Pulmonary artery endothelial cell (primary cell): ENCODE measurements at regions not wholly inside any gene's neighbourhood (a gene's known extent, or its start where the extent isn't known, plus 50 kb on each side); places are given as distances from the start of the nearest gene placed in this dataset.
"Not testable (repeated sequence)": the region's sequence is repeated elsewhere in the genome, so short reads cannot be mapped to it uniquely, and the experiment has no call there.

ENCODE experiments used
- DNase-seq: peaks from one replicate; pipeline ENCODE4 v3.0.0-alpha.2; 2011; ENCODE audit warnings: low read depth, low spot score

- DNase-seq: not testable (repeated sequence)
These were observed 1131.5 kb upstream of the ADGRL4 start for GRCh38 chr1:80137946-80138602.

GRCh38 chr1:80113168-80114038 is 1106.9 kb upstream of the ADGRL4 start:
- no peak for DNase-seq

- no peak for DNase-seq
These were observed 1094.6 kb upstream of the ADGRL4 start for GRCh38 chr1:80101159-80101558.

- no peak for DNase-seq
These were observed 1093.2 kb upstream of the ADGRL4 start for GRCh38 chr1:80099713-80100112.

GRCh38 chr1:80085067-80085466 is 1078.5 kb upstream of the ADGRL4 start:
- no peak for DNase-seq

- no peak for DNase-seq
These were observed 1077.4 kb upstream of the ADGRL4 start for GRCh38 chr1:80083892-80084291.

- DNase-seq: no peak
These were observed 1069.9 kb upstream of the ADGRL4 start for GRCh38 chr1:80076469-80076868.

GRCh38 chr1:80075351-80075750 is 1068.8 kb upstream of the ADGRL4 start:
- no peak for DNase-seq

- no peak for DNase-seq
These were observed 1066.0 kb upstream of the ADGRL4 start for GRCh38 chr1:80072563-80072962.

- DNase-seq: no peak
These were observed 1059.5 kb upstream of the ADGRL4 start for GRCh38 chr1:80066060-80066459.

- DNase-seq: no peak
These were observed 1058.0 kb upstream of the ADGRL4 start for GRCh38 chr1:80064524-80064923.

- no peak for DNase-seq
These were observed 1053.4 kb upstream of the ADGRL4 start for GRCh38 chr1:80059940-80060339.

GRCh38 chr1:80056179-80056578 is 1049.6 kb upstream of the ADGRL4 start:
- DNase-seq: no peak

- DNase-seq: no peak
These were observed 1047.6 kb upstream of the ADGRL4 start for GRCh38 chr1:80054129-80054528.

GRCh38 chr1:80053613-80054012 is 1047.1 kb upstream of the ADGRL4 start:
- no peak for DNase-seq

- DNase-seq: no peak
These were observed 1044.0 kb upstream of the ADGRL4 start for GRCh38 chr1:80050523-80050922.

GRCh38 chr1:80050085-80050484 is 1043.6 kb upstream of the ADGRL4 start:
- no peak for DNase-seq

- DNase-seq: no peak
These were observed 1042.2 kb upstream of the ADGRL4 start for GRCh38 chr1:80048716-80049115.

- DNase-seq: no peak
These were observed 1041.3 kb upstream of the ADGRL4 start for GRCh38 chr1:80047791-80048190.

- DNase-seq: no peak
These were observed 1038.1 kb upstream of the ADGRL4 start for GRCh38 chr1:80044662-80045061.

- no peak for DNase-seq
These were observed 1030.3 kb upstream of the ADGRL4 start for GRCh38 chr1:80036690-80037432.

GRCh38 chr1:80023358-80023757 is 1016.8 kb upstream of the ADGRL4 start:
- DNase-seq: no peak
